Ovary (tissue), 3 donors: ENCODE measurements at regions not wholly inside any gene's neighbourhood (a gene's known extent, or its start where the extent isn't known, plus 50 kb on each side); places are given as distances from the start of the nearest gene placed in this dataset.

Source experiments
- CTCF ChIP-seq, 3 donors: fragments of 450-650 bp in 2 of 3; fragments of 200-600 bp in 1 of 3; IDR thresholded peaks; one replicate each; pipeline versions ENCODE4 v1.5.1 to v1.8.0; 2016 to 2022; ENCODE audit warnings: antibody characterized with exemption in 3 of 3, mild to moderate bottlenecking in 1 of 3
- POLR2A ChIP-seq: fragments of 450-650 bp; IDR thresholded peaks from one replicate; pipeline ENCODE4 v1.6.1; 2017; ENCODE audit warnings: antibody characterized with exemption, mild to moderate bottlenecking, moderate library complexity
- donor health status: DM: no; HTN: no; CAD: no.

- TF ChIP-seq POLR2A (no peak), CTCF (IDR thresholded peaks at IDR 0.05) (no peak)
Measured at GRCh38 chr12:77625441-77625840, 205.3 kb upstream of the NAV3 start.
